DMS53 treated with DMSO at 0.1 percent for 48 hours (cell line): ENCODE measurements at regions not wholly inside any gene's neighbourhood (a gene's known extent, or its start where the extent isn't known, plus 50 kb on each side); places are given as distances from the start of the nearest gene placed in this dataset.

ENCODE experiments used
- DNase-seq: peaks from one replicate; lab custom pipeline; 2025; ENCODE audit not compliant: unreplicated experiment; lab: John Stamatoyannopoulos, UW

DNA sequence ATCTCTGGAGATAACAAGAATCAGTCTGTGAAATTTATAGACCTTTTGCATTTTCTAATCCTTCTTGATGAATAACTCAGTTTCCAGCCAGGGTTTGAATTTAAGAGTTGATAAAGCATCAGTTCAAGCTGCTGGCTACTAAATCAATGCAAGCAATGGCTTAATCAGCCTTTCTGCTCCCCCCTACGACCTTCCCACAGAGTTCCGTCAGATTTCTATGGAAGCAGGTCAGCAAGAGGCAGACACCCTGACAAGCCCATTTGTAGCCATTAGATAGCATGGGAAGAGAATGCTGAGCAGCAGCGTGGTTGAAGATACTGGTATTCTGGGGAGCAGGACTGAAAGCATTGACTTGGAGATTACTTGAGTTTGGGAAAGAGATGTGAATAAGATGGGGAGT lies 868.1 kb downstream of the KCNJ2 start:
- DNase-seq = no peak

DNA sequence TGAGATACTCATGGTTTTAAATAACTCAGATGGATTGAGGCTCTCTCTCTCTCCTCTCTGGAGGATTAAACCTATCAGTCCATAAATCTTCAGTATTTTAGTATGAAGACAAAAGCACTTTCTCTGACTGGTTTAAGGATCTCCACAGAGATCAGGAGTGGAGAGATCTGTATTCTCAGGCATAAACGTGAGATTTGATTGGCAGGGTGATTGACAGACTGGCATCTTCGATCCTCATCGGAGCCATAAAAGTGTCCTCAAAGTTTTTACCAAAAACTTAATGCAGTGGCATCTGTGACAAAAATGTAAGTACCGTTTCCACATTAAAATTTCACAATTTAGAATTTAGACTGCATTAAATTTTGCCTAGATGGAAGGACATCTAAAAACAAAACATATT lies 870.1 kb downstream of the KCNJ2 start:
- DNase-seq = no peak

DNA sequence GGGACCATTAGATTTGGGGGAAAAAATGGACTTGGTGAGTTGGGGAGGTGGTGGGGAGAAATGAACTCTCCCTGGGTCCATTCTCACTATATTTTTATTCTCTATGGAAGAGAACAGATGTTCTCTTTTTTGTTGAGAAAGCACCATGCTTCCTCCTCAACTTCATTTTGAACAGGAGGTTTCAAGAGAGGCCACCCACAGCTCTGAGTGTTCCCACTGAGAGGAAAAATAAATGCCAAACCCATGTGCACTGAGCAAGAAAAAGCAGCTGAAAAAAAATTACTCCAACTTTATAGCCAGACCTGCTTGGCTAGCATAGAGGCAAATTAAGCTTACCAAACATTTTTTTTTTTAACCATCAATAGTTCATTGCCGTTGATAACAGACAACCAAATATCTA lies 883.6 kb downstream of the KCNJ2 start:
- DNase-seq = no peak

DNA sequence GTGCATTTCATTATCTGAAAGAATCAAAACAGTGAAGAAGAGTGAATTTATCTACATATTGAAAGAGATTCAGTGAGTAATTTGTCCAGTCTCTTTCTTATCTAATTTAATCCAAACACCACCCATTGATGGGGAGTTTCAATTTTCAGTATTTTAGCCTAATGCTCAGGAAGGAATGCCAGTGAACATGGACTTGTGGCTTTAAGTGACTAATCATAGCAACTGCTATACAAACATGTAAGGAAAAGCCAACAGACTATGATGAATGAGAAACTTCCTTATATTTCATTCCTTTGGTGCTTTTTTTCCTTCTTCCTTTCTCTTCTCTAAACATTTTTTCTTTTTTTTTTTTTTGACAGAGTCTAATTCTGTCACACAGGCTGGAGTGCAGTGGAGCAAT lies 885.8 kb downstream of the KCNJ2 start:
- no peak for DNase-seq

DNA sequence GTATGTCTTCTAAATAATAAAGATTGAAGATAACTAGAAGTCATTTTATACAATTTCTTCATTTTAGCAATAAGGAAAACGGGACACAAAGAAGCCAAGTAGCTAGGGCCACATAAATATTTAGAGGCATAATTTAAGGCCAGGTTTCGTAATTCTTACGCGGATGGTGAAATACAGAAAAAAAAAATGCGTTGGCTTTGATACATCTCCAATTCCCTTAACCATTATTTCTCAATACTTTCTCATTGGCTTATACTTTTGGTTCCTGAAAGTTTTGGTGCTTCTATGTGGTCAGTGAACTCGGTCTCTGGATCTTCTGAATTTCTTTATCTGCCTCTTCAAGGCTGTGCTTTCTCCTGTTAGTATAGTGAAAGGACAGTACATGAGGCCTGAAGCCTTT lies 888.1 kb downstream of the KCNJ2 start:
- no peak for DNase-seq

DNA sequence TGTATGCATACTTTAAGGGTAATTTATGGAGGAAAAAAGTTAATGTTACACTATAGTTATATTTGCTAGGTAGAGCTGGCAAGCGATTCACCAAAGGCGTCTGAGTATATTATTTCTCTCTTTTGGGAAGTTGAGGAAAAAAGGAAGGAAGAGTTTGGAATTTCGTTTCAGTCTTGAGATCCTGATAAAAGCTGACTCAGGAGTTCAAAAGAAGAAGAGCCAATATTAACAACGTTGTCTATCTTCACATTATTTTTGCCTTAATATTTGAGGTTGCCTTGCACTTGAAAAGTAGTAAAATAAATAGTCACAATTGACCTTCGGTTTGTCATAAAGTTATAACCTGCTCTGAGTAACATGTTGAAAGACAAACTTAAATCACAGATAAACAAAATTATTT lies 888.6 kb downstream of the KCNJ2 start:
- DNase-seq = no peak

DNA sequence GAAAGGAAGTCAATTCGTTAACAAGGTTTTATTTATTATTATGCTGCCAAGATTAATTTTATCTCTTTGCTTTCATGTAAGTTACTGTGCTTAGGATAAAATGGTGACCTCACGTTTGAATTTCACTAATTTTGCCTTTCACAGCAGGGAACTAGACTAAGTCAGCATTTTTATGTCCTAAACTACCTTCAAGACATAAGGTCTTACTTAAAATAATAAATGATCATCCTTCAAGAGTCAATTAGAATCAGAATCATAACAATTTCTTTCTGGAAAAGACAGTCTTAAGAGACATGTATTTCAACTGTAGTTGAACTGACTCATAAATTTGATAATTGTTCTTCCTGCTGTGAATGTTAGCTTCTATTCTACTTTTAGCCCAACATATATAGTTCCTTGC lies 893.8 kb downstream of the KCNJ2 start:
- no peak for DNase-seq

DNA sequence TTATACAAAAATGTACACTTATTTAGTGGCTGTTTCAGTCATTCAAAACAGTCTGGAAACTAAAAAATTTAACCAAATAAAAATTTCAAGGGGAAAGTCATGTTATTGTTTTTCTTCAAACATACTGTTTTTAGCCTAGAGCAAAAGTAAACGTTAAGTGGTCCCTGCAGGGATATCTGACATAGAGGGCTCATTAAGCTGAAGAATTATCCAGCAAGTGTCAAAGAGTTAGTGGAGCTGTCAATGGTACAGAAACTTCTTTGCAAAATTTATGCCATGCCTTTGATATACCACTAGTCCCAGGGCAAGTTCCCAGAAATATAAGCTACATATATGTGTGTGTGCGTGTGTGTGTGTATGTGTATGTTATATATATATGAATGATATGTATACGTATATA lies 894.2 kb downstream of the KCNJ2 start:
- no peak for DNase-seq

DNA sequence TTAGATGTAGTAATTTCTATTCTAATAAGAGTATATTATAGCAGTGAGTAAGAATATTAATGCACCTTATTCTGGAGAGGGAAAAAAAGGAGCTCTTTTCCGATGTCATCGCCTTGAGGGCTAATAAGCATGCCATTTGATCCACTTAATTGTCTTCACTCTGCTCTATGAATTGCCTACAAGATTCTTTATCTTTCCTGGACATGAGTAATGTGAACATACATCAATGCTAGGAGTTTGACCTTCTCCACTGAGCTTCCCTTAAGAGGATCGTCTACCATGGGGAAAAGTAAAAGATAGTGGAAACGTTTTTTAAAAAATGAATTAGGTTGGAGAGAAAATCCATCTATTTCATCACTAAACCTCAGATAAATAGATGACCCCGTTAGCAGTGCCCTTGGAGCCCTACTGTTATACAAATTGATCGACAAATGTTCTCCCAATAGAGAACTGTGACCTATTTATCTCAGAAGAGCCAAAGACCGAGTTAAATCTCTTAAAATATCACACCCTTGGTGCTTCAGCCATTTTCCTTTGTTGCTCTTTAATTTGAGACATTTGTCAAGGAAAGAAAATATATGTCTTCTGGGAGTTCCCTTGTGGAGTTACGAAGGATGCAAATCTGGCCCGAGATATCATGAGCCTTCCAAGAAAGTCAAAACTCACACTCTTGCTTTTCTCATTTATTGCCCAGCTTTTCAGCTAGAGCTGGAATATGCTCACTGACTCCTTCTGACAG lies 898.5 kb downstream of the KCNJ2 start:
- no peak for DNase-seq

DNA sequence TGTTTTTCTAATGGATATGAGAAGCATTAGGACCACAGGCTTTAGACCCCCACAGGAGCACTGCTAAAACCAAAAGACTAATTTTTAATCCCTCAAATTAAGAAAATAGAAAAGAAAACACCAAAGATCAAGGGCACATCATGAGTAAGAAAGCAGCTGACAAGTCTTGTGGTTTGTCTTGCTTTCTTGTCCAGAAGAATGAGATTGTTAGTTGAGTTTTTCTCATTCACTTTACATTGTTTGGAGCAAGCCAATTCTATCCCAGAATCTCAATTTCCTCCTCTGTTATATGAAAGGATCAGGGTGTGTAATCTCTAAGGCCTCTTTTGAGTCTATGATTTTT lies 899.0 kb downstream of the KCNJ2 start:
- no peak for DNase-seq

DNA sequence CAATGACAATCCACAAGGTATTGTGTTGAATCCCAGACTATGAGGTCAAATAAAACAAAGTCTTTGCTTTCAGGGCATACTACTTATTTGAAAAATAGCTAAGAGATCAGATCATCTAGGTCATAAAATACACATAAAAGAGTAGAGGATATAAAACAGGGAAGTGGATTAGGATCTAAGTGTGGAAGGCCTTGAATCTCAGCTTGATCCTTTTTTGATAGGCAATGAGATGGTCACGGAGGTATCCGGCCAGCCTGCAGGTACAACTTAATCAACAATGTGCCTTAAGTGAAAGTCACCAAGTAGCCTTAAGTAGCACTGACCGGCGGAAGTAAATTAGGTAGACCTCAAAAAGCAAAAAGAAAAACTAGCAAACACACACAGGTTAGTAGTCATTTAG lies 901.7 kb downstream of the KCNJ2 start:
- no peak for DNase-seq

DNA sequence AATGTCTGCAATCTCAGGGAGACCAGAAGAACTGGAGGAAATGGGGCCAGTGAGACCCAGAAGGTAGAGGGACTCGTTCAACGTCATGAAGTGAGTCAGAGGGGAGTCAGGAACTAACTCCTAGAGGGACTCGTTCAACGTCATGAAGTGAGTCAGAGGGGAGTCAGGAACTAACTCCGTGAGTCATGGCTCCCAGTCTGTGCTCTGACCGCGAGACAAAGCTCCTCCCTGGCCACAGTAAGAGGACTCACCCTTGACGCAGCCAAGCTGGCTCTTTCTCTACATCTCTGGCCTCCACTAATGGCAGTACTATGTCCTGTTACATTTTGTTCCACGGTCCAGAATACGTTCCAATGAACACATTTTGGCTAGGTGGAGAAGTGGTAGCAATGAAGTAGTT lies 902.5 kb downstream of the KCNJ2 start:
- DNase-seq = peak; percentile 76

DNA sequence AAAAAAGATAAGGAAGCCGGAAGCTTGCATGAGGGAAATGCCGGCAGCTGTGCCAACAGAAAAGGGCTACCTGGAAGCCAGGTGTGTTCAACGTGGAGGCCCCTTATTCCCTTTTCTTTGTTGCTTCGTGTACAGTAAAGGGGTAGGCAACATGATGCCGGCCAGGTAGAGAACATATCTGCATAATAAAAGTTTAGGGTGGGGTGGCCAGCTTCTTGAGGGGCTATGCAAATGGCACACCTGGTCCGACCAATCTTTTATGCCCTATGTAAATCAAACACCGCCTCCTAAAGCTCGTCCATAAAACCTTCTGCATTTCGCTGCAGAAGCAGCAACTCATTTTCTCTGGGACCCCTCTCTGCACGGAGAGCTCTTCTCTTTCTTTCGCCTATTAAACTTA lies 911.6 kb downstream of the KCNJ2 start:
- peak; percentile 93 for DNase-seq

DNA sequence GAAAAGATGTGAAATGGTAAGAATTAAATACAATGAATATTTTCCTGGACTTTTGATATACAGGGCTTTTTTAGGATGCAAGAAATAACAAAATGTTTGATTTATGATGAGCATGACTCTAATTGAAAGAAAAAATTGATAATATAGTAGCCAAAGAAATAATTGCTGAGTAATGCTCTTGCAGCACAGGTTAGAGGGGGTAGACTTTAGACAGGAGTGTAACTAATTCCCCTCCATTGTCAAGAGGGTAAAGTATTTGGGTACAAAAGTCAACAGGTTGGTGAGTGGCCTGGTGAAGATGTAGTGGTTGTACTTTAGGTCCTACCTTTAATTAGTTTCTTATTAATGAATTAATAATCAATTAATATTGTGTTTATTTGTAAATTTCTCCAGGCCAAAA lies 912.3 kb downstream of the KCNJ2 start:
- peak; percentile 28 for DNase-seq

DNA sequence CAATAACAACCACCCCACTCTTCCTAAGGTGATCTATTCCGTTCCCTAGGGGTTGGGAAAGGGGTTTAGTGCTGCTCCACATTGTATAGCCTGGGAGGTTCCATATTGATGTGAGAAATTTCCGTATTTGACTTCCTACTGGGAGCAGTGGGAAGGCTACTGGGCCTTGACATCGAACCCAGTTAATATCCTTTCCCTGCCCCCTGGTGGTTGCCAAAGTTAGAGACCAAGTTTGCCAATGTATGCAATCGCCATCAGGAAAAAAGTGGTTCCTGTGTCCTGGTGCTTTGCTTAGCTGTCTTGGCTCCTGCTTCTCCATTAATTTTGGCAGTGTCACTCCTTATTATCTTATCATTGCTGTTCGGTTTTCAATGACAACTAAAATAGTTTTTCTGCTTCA lies 914.9 kb downstream of the KCNJ2 start:
- DNase-seq = peak; percentile 44

DNA sequence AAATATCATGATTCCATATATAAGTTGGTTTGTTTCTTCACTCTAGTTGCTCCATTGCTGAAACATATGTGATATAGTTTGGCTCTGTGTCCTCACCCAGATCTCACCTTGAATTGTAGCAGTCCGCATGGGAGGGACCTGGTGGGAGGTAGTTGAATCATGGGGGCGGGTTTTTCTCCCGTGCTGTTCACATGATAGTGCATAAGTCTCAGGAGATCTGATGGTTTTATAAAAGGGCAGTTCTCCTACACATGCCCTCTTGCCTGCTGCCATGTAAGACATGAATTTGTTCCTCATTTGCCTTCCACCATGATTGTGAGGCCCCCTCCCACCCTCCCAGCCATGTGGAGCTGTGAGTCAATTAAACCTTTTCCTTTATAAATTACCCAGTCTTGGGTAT lies 915.5 kb downstream of the KCNJ2 start:
- no peak for DNase-seq

DNA sequence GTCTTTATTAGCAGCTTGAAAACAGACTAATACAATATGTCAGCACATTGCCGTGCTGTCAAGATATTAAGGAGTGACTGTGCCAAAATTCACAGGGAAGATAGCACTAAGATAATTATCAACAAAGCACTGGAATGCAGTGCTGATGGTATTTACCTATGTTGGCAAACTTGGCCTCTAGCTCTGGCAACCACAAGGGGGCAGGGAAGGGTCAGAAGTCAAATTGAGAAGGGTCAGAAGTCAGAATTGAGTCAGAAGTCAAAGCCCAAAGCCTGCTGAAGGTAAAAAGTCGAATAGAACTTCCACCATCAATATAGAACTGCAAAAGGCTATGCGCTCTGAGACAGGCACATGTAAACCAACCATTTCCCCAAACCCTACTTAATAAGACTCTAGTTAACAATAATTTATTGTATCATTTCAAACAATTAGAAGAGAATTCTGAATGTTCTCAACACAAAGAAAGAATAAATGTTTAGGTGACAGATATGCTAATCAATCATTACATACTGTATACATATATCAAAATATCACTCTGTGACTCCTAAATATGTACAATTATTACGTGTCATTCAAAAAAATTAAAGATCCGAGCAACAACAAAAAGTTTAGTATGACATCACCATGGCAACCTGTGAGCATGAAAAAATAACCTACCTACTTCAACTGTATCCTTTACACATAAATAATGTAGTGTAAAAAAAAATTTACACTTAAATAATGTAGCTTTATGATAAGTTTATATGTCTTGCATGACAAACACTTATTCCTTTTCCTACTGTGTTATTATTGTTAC lies 916.1 kb downstream of the KCNJ2 start:
- peak; percentile 45 for DNase-seq

DNA sequence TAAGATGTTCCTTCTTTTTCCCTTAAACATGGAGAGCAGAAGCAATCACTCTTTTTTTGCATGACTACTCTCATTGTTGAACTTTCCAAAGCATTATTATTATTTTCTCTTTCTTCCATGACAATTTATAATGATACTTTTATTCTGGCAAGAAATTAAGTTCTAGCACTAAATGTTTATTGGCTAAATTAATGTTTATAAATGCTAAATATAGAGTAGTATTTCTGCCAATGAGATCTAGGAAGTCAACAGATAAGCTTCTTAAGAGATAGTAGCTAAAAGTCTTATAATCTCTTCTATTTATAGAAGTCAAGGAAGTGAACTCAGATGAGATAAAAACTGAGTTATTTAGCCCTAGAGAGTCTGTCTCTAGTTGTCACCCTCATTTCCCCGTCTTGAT lies 920.1 kb downstream of the KCNJ2 start:
- no peak for DNase-seq

DNA sequence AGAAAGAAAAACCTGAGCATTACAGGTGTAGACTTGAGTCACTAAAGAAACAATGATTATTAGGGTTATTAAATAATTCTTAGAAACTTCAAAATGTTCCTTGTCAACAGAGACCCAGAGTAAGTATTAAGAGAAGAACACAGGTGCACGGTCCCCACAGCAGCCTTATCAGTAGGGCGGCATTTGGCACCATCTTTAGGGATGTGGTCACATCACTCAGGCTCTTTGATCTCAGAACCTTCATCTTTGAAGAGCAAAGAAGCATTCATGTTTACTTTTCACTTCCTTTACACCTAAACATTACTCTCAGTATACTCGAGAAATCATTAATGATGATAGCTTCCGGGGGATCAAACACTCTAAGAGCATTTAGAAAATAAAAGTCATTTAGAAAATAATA lies 928.7 kb downstream of the KCNJ2 start:
- no peak for DNase-seq

DNA sequence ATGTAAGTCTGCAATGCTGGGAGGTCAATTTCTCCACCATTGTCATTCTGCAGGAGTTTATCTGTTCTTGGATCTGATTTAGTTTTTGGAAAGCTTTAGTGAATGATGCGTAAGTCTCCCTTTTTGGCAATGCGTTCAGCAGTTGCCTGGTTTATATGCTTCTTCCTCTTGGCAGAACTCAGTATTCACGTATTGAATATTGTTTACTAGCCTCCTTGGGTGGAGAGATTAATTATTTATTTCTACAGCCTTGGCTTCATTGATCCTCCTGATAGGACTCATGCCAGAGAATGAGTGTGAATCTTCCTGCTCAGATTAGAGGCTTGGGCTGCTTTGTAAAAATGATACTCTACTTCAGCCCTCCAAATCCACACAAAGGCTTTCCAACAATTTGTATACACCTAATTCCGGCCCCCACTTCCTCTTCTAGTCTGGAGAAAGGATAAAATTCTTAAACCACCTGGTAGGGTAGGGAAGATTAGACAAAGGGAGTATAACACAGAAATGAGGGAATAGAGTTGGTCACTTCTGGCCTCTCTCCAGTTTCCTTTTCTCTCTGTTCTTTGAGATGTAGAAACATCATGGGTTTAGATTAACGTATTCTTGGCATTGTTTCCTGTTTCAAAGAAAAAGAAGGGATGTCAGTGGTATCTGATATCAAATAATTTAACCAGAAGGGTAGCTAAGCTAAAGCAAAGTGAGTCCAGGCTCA lies 929.8 kb downstream of the KCNJ2 start:
- DNase-seq = no peak

DNA sequence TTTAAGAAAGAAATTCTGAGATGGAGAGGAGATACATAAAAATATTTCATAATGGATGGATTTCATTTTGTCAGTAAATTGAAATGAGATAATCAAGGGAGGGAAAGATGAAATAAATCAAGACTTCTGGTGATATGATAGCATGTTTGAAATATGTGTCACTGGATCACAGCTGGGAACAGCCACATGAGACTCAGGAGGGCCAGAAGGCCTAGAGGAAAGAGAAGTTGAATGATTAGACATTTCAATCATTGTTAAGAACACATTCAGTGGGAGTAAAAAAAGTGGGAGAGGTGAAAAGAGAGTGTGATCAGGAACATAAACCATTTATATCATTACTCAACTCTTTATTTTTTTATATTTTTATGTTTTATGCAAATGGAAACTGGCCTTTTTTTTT lies 933.4 kb downstream of the KCNJ2 start:
- DNase-seq = no peak

DNA sequence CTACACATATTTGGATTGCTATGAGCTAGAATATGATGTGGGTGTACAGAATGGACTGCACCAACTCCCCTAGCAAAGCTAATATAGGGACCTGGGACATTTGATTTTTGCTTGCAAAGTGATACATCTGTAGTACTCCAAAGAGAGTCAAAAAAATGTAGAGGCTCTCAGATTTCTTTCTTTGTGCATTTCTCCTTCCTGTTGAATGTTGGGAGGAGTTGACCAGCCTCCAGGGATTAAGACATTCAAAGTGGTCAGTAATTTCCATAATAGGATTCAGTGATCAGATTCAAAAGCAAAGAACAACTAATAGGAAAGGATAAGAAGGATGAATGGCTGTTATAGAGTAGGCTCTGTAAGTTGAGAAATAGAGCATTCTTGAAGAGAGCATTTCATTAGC lies 934.9 kb downstream of the KCNJ2 start:
- DNase-seq = no peak
